GM03348 (cell line): ENCODE measurements at regions not wholly inside any gene's neighbourhood (a gene's known extent, or its start where the extent isn't known, plus 50 kb on each side); places are given as distances from the start of the nearest gene placed in this dataset.
A peak's percentile ranks its signal among the peaks of the same experiment; 100 is the strongest.
"Not testable (repeated sequence)": the region's sequence is repeated elsewhere in the genome, so short reads cannot be mapped to it uniquely, and the experiment has no call there.

Experiments
- DNase-seq: peaks from one replicate; pipeline ENCODE4 v3.0.0; 2012; ENCODE audit warnings: low spot score

DNA sequence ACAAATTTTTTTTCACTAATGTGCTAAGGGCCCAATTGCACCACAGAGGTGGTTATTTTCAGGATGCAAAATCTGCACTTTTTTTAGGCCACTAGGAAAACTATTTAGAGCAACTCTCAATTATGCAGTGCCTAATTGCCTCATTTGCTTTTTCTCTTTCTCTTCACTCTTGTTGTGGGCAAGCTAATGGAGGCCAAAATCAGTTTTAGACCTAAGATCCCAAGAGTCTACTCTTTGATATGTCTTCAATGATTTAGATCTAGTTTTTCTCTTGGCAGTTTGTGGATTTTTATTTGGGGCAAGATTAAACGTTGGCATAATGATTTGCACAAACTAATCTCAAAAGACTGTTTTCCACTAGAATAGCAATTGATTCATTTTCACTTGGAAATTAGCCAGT lies 1996.9 kb downstream of the LRRC4C start:
- no peak for DNase-seq

DNA sequence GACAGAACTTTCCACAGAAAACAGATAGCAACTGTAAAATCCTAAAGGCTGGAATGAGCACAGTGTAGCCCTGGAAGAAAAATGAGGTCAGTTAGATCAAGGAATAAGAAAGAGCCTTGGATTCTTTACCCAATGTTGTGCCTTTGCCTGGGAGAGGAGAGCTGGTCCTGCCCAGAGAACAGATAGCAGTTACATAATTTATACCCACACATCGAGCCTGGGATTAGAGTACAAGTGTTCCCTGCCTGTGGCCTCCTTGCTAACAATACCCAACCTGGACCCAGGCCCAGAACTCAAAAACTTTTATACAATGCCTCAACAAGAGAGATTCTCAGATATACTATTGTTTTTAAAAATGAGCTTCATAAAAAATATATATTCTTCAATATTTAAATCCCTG lies 1998.4 kb downstream of the LRRC4C start:
- no peak for DNase-seq

DNA sequence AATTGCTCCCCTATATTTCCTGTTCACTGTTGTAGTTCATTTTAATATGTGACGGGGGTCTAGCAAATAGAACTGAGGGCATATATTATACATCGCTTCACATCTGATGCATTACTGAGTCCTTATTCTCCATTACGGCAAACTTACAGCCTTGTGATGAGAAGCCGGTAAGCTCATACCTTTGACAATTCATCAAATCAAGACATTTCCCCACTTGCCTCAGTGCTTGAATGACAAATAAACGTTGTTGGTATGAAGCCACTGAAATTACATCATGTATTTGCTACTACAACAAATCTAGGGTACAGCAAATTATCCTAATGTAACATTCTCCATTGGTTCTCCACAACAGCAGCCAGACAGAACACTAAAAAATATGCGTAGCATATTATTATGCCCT lies 1999.8 kb downstream of the LRRC4C start:
- no peak for DNase-seq

DNA sequence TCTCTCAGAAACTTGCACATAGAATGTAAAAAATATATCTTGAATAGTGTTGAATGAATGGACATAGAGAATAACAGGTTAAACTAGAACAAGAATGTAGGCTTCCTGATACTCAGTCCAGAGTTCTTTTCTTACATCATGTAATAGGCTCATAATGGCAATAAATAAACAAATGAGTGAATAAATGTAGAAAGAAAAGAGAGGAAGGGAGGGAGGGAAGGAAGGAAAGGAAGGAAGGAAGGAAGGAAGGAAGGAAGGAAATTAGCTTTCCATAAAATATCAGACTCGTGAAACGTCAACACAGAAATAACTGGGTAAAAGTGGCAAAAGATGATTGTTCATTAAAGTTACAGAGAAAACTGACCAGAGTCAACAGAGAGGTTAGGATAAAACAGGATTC lies 2001.0 kb downstream of the LRRC4C start:
- no peak for DNase-seq

DNA sequence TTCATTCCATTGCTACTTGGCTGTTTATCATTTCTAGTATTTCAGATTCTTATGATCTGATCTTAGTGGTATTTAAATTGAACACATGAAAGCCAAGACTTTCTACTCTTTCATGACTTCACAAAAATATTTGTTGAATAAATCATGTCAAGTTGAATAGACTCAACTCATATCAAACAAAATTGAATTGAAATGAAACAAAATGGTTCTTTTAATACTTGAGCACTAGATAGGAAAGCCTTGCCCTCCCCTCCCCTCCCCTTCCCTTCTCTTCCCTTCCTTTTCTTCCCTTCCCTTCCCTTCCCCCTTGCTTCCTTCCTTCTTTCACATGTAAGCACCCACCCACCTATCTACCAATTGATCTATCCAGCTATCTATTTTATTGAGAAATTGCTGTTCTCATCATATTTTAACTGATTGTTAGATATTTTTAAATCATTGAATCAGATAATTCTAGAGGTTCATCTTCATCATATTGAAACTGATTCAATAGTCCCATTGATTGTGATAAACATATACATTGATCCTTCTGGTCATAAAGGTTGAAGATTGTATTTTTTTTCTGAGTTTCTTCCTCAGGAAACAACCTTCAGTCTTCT lies 2015.9 kb downstream of the LRRC4C start:
- DNase-seq: no peak

DNA sequence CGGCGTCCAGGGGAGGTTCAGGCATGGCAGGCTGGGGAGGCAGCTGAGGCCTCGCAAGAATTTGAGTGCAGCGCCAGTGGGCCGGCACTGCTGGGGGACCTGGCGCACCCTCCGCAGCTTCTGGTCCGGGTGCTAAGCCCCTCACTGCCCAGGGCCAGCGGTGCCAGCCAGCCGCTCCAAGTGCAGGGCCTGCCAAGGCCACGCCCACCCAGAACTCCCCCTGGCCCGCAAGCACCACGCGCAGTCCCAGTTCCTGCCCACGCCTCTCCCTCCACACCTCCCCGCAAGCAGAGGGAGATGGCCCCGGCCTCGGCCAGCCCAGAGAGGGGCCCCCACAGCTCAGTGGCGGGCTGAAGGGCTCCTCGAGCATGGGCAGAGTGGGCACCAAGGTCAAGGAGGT lies 2017.3 kb downstream of the LRRC4C start:
- DNase-seq: no peak

DNA sequence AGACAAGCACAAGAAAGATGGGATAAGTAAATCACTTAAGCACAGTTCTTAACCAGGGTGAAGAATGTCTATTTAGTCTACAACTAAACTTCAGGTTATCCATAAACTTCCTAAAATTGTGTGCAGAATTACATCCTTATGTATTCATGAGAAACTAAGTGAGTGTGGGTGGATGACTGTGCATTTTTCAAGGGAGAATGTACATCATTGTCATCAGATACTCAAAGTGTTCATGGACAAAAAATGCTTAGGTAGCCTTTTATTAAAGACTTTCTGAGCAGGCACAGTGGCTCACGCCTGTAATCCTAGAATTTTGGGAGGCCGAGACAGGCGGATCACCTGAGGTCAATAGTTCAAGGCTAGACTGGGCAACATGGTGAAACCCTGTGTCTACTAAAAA lies 2023.8 kb downstream of the LRRC4C start:
- DNase-seq: no peak

DNA sequence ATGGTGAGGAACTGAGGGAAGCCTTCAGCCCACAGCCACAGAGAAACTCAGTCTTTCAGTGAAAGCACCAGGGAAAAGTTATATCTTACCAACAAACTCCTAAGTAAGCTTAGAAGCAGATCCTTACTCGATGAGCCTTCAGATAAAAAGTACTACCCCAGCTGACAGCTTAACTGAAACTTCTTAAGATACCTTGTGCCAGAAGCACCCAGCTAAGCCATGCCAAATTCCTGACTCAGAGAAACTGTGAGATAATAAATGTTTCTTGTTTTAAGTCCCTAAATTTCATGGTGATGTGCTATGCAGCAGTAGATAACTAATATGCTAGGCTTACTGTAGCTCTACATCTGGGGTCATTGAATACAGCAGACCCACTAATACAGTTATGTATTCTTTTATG lies 2025.0 kb downstream of the LRRC4C start:
- DNase-seq: no peak

DNA sequence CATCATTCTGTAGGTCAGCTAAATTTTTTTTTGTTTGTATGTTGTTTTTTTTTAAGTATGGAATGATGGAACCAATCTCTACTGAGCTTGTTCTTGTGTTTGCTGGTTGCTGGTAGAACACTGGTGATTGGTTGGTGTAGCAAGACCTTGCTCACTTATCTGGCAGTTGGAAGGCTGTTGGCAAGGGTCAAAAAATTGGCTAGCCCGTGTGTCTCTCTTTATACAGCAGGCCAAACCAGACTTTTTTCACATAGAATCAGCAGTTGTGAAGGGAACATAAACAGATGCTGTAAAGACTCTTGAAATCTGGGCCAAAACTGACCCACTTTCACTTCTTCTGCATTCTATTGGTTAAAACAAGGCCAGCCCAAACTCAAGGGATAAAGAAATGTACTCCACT lies 2026.5 kb downstream of the LRRC4C start:
- DNase-seq: no peak

DNA sequence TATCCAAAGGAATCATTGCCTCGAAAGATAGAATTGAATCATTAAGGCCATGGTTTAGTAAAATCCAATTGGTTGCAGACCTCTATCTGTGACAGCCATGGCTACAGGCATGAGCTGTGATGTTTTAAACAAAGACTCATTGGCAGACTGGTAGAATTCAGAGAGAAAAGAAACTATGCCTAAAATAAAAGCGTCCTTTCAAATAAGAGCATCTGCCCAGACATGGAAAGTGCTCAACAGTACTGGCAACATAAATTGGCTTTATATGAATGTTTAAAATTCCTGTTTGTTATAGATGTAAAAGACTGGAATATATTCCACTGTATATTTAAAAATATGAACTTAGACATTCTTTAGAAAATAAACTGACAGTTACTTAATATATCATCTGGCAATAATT lies 2034.2 kb downstream of the LRRC4C start:
- DNase-seq: no peak

DNA sequence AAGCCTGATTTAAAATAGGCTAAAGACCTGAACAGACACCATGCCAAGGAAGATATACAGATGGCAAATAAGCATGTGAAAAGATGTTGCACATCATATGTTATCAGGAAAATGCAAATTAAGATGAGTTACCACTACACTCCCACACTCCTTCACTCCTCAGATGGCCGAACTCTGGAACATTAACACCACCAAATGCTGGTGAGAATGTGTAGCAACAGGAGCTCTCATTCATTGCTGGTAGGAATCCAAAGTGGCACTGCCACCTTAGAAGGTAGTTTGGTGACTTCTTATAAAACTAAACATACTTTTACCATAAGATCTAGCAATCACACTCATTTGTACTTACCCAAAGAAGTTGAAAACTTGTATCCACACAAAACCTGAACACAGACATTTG lies 2047.3 kb downstream of the LRRC4C start:
- no peak for DNase-seq

DNA sequence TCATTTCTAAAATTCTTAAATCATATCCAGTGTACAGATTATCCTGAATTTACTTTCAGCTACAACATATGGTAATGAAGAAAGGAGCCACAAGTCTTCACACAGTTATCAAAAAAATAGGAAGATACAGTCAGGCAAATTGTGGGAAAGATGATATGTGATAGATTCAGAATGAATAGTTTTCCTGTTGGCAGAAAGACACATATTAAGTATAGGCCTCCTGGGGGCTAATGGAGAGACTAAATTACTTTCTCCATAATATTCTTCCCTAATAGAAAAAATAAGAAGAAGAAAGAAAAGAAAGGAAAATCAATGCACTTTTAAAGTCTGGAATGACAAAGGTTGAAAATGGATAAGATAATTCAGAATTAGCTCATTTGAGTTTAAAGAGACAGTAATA lies 2073.5 kb downstream of the LRRC4C start:
- no peak for DNase-seq

DNA sequence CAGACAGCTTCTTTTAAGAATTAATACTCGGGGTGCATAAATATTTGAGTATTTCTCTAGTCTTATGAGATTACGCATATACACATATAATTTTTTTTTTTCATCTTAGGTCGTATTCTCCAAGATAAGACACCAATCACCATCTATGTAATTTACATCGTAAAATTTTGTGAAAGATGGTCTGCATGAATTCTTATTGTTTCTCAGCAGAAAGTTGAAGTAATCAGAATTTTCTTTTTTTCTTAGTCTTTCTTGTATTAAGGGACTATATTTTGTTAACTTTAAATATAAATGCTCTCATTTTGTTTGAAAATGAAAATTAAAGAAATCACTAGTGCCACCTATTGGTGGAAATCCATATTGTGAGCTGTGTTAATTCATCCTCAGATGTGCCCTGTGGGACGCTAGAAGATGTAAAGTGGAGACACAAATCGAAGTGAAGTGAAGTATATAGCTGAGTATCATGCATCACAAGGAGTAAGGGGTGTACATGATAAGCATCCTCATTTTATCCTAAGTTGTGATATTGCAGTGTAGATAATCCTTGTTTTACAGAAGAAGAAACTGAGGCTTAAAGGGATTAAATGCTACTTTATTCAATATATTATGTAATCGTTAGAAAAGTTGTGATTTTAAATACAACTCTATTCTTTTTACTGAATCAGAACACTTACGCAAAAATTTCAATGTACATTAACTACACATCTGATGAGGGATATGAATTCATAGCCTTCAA lies 2084.3 kb downstream of the LRRC4C start:
- peak; percentile 39 for DNase-seq

DNA sequence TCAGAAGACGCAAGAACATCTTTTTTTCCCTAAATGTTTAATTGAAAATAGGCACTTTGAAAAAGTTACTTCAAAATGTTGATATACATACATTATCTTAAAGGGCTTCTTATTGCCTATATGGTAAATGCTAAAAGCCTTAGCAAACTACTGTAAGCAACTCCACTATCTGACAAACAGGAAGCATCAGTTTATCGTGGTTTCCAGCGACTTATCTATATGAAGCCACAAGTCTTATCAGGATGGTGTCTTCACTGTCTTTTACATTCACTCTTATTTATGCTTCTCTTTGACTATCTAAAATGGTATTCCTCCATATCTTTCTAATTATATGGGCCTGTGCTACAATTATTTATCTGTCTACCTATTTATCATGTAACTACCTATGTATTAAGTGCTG lies 2091.9 kb downstream of the LRRC4C start:
- no peak for DNase-seq

DNA sequence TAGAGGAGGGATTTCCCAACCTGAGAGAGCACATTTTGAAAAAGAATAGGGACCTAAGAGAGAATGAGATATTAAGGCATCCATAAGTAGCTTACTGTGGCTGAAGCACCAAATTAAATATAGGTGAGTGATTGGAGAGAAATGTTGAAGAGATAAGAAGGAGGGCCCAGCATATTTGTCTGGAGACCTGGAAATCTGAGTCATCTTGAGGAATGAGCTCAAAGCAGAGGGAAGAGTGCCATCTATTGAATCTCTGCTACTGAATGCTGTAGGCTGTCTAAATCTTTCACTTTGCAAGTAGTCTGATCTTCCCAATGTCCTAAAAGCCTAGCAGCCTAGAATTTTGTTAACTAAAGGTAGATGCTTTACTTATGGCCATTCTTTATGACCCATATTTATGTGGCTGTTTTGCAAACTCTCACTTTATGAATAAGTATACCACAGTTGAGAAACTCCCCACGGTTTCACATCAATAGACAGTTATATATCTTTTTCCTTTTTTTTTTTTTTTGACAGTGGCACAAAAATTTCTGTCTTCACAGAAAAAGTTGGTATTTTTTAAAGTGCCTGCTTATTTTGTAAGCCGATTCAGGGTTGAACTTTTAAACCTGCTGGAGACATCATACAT lies 2093.5 kb downstream of the LRRC4C start:
- peak; percentile 18 for DNase-seq

DNA sequence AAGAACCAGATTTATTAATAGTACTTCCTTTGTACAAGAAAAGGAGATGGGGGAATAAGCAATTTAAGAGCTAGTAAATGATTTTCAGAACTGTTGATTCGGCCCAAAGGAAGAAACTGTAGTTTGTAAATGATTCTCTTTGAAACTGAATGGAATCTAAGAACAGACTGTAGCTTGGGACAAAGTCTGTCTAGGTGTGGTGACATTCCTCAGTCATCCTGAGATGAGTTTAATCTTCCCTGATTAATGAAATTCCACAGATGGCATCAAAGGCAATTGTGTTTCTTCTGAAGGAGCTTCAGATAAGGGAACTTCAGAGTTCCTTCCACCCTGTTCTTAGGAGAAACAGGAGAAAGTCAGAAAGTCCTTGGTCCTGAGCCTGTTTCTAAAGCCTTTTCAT lies 2095.9 kb downstream of the LRRC4C start:
- DNase-seq: no peak

DNA sequence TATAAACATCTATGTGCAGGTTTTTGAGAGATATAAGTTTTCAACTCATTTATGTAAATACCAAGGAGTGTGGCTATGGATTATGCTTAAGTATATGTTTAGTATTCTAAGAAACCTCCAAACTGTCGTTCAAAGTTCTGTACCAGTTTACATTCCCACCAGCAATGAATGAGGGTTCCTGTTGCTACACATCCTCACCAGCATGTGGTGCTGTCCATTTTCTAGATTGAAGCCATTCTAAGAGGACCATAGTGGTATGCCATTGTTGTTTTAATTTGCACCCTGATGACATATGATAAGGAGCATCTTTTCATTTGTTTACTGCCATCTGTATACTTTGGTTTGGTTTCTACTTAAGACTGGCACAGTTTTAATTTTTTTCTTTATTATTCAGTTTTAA lies 2097.9 kb downstream of the LRRC4C start:
- DNase-seq: no peak

DNA sequence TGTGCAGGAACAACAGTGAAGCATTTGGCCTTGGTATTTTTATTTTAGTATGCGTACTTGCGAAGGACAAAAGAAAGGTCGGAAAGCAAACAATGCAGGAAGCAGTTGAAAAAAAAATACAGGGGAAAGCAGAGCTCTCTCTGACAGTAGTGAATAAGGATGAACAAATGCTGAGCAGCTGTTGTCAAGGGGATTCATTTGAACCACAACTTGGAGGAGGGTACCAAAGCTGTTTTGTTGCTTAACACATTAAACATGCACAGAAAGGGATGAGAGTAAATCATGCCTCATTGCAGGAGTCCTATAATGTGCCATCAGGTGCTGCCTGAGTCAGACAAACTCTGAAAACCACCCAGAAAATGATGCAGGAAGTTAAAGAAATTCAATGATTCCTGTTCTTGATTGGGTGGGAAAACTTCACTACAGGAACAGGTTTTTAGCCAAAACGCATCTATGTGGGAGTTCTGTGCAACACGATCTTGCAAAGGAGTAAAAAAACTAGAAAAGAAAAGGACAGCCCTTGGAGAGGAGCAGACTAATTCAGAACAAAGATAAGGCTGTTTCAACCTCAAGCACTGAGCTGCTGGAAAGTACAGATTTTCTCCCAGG lies 2113.5 kb downstream of the LRRC4C start:
- DNase-seq: no peak

DNA sequence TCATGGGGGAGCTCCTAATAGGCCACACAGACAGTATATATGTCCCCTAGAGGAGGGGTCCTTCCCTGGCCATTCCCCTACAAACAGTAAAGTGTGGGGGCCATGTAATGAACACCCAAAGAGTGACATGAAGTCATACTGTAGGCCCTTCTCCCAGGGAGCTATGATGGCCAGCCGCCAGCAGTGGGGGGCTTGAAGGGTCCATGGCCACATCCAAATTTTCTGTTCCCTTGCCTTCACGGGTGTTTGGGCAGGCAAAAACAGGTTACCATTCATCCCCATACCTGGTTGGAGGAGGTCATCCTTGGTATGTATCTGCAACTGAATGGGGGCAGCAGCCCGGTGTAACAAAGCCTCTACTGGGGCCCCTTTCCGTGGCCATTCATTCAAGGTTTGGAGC lies 2118.0 kb downstream of the LRRC4C start:
- DNase-seq: no peak

DNA sequence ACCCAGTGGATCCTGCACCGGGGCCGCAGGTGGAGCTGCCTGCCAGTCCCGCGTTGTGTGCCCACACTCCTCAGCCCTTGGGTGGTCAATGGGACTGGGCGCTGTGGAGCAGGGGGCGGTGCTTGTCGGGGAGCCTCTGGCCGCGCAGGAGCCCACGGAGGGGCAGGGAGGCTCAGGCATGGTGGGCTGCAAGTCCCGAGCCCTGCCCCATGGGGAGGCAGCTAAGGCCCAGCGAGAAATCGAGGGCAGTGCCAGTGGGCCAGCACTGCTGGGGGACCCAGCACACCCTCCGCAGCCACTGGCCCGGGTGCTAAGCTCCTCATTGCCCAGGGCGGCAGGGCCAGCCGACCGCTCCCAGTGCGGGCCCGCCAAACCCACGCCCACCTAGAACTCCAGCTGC lies 2126.4 kb downstream of the LRRC4C start:
- not testable (repeated sequence) for DNase-seq

DNA sequence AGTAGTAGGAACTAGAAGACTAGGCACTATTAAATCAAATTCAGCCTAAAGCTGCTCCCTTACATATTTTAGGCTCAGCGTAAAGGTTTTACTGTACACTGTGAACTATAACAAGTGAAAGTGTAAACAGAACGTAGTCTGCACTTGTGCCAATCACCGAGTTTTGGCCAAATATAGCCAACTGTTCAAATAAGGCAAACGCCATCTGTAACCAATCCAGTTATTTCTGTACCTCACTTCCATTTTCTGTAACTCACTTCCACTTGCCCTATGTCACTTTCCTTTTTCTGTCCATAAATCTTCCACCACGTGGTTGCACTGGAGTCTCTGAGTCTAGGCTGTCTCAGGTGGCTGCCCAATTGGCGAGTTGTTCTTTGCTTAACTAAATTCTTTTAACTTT lies 2132.2 kb downstream of the LRRC4C start:
- no peak for DNase-seq

DNA sequence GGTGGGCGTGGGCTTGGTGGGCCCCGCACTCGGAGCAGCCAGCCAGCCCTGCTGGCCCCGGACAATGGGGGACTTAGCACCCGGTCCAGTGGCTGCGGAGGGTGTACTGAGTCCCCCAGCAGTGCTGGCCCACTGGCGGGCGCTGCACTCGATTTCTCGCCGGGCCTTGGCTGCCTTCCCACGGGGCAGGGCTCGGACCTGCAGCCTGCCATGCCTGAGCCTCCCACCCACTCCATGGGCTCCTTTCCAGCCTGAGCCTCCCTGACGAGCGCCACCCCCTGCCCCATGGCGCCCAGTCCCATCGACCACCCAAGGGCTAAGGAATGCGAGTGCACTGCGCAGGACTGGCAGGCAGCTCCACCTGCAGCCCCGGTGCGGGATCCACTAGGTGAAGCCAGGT lies 2147.6 kb downstream of the LRRC4C start:
- not testable (repeated sequence) for DNase-seq

DNA sequence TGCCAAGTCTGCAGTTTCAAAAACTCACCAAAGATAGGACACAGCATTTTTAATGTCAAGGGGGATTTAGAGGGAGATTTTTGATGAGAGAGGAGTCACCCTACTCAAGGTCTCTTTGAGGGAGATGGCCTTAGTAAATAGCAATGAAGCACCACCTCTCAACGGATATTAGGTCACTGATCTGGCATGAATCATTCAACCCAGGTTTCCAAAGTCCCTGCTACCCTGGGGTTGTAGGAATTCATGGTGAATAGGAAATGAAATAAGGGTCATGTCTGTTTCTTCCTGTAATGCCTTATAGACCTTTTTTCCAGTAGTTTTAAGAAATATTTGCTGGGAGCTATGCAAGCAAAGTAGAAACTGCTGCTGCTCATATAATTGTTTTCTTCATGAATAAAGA lies 2154.9 kb downstream of the LRRC4C start:
- no peak for DNase-seq
